Kidney (tissue), 13 donors: ENCODE measurements at regions not wholly inside any gene's neighbourhood (a gene's known extent, or its start where the extent isn't known, plus 50 kb on each side); places are given as distances from the start of the nearest gene placed in this dataset.

Experiments used
- DNase-seq, 5 donors: peaks; one replicate each; pipeline ENCODE4 v3.0.0-alpha.2; 2013 to 2020
- FAIRE-seq: peaks from 2 replicates; lab custom pipeline; 2012; peaks lifted over from hg19 to GRCh38; lab: Jason Lieb, UNC
- H3K27ac ChIP-seq, 2 donors: one replicate each; pipeline ENCODE4 v1.7.0; 2013; ENCODE audit warnings: low read depth in 2 of 2, low read length in 2 of 2, inconsistent platforms in 1 of 2
- H3K27me3 ChIP-seq: one replicate; pipeline ENCODE4 v1.7.1; 2013; ENCODE audit warnings: low read length, inconsistent platforms; ENCODE audit not compliant: control insufficient read depth, insufficient read depth
- H3K36me3 ChIP-seq, 3 donors: one replicate each; pipeline versions ENCODE4 v1.7.0 to v1.7.1; 2013; ENCODE audit warnings: low read length in 3 of 3, control low read depth in 1 of 3, inconsistent platforms in 1 of 3; ENCODE audit not compliant: insufficient read depth in 3 of 3, control insufficient read depth in 2 of 3
- H3K4me1 ChIP-seq, 3 donors: one replicate each; pipeline versions ENCODE4 v1.7.0 to v1.7.1; 2013; ENCODE audit warnings: low read length in 3 of 3, inconsistent platforms in 1 of 3, low read depth in 1 of 3; ENCODE audit not compliant: control insufficient read depth in 2 of 3, insufficient read depth in 2 of 3
- H3K4me3 ChIP-seq, 3 donors: one replicate each; pipeline versions ENCODE4 v1.7.0 to v1.8.1; 2013; ENCODE audit warnings: low read length in 3 of 3, control low read depth in 1 of 3, inconsistent platforms in 1 of 3
- H3K9ac ChIP-seq, 3 donors: one replicate each; pipeline versions ENCODE4 v1.7.0 to v1.7.1; 2013; ENCODE audit warnings: low read length in 3 of 3, control low read depth in 1 of 3, inconsistent platforms in 1 of 3
- H3K9me3 ChIP-seq, 3 donors: one replicate each; pipeline versions ENCODE4 v1.7.0 to v1.7.1; 2013; ENCODE audit warnings: low read length in 3 of 3, control low read depth in 1 of 3, inconsistent platforms in 1 of 3; ENCODE audit not compliant: control insufficient read depth in 2 of 3, insufficient read depth in 1 of 3
- CTCF ChIP-seq: IDR thresholded peaks from 3 replicates; pipeline ENCODE4 v1.5.1; 2012; ENCODE audit warnings: mild to moderate bottlenecking, moderate library complexity, borderline replicate concordance; ENCODE audit not compliant: insufficient read depth; ENCODE audit errors: extremely low read depth
- intact Hi-C: fragments of 100-400 bp; cut with DNase I; formaldehyde crosslinking; loops from one replicate; pipeline ENCODE4 v1.11.1; 2022
- donor health status: control.
- donor health status: control.
- donor health status: control.
- donor health status: control.
- donor health status: control.
- donor health status: DM: yes; HTN: yes; CAD: no.
- donor health status: Normal renal cell carcinoma (clear cell type).

DNA sequence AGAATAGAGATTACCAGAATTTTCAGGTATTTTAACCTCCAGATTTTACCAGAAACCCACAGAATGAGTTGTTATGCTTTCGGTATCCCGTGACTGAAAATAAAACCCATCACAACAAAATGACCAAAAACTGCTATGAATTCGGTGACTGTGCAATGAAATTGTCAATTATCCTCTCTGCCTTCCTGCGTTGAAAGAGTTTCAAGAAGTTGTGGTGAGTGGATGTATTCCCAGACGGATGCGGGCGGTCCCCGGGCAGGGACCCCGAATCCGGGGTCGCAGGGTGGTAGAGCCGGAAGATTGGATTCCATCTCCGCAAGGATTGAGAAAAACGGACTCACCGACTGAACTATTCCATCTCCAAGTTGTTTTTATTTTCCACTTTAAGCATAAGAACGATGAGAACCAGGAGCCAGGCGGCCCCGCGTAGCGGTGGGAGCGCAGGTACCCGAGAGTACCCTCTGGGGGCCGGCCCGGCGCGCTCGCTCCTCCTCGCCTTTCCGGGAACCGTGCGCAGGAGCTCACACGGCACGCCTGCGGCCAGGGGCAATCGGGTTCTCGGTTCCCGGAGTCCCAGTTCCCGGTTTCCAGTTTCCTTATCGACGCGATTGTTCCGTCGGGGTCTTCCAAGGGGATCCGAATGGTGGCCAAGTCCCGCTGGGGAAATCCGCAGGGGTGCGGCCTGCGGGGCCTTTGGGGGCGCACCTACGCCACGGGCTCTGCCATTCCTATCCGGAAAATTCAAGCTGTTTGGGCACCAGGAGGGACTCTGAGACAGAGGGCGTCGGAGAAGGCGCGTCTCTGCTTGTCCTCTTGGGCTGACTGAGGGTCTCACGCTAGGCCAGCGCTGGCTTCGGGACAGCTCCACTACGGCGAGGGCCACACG, 104.9 kb upstream of the PRDM1 start:
- intact Hi-C loops = no loop called here
- Histone ChIP-seq H3K4me3 (peak overlapping the region in 2 of 3 donors; percentile 30 to 38), H3K27me3 (peaks cover 34% of the 10 kb centered on the region), H3K9me3 (no peaks in the 10 kb centered on the region), H3K36me3 (no peaks in the 10 kb centered on the region), H3K4me1 (peaks cover 0 to 9% (median 0%) of the 10 kb centered on the region in 3 donors), H3K9ac (peak overlapping the region in 1 of 3 donors; percentile 22), H3K27ac (no peak overlapping the region)
- DNase-seq = peak; percentile 40 to 71 (median 43)
- TF ChIP-seq CTCF = no peak
- FAIRE-seq = no peak

GRCh38 chr6:105978974-105979373, 107.2 kb upstream of the PRDM1 start:
- H3K27me3 ChIP-seq = peaks cover 22% of the 10 kb centered on the region
- no peaks in the 10 kb centered on the region for H3K36me3 ChIP-seq
- intact Hi-C loops = no loop called here
- no peak overlapping the region for H3K27ac ChIP-seq
- peaks cover 0 to 4% (median 0%) of the 10 kb centered on the region in 3 donors for H3K4me1 ChIP-seq
- FAIRE-seq (no peak), DNase-seq (no peak)
- no peaks in the 10 kb centered on the region for H3K9me3 ChIP-seq
- TF ChIP-seq CTCF = no peak
- no peak overlapping the region for H3K4me3 ChIP-seq
- H3K9ac ChIP-seq = no peak overlapping the region

DNA sequence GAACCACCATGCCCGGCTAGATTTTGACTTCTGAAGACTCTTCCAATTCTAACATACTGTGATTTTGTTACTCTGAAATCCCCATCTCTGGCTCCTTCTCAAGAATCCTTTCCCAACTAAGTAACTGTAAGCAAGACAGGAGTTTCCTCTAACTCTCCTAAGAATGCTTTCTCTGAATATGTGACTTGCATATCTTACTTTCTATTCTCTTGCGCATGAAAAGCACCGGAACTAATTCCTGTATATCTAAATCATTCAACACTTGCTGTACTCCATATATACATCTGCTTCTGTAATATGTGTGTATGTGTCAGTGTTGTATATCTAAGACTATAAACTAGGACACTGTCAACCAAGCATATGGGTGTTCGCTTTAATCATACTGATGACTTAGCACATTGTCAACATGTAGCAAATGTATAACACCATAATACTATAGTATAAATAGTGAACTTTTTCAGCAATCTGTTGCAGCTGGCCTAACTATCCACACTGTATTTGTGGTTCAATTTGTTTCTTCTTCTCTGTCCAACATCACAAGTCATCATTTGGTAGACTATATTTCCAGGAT, 108.1 kb upstream of the PRDM1 start:
- Histone ChIP-seq H3K4me1 (peaks cover 0 to 4% (median 0%) of the 10 kb centered on the region in 3 donors), H3K9me3 (peaks cover 0 to 4% (median 0%) of the 10 kb centered on the region in 3 donors), H3K9ac (no peak overlapping the region), H3K27me3 (peaks cover 19% of the 10 kb centered on the region), H3K4me3 (no peak overlapping the region), H3K27ac (no peak overlapping the region), H3K36me3 (no peaks in the 10 kb centered on the region)
- TF ChIP-seq CTCF = no peak
- DNase-seq (no peak), FAIRE-seq (no peak)
- intact Hi-C loops = no loop called here
